CD4-positive, alpha-beta T cell (primary cell): ENCODE measurements at regions not wholly inside any gene's neighbourhood (a gene's known extent, or its start where the extent isn't known, plus 50 kb on each side); places are given as distances from the start of the nearest gene placed in this dataset.

Experiments
- ATAC-seq: fragments of 200-7000 bp; cut with Tn5 transposase; one replicate; pipeline ENCODE4 v1.10.0; 2022; ENCODE audit warnings: mild to moderate bottlenecking; ENCODE audit not compliant: poor library complexity
- CTCF ChIA-PET: fragments of 350-600 bp; sonication (Branson Sonifier 250); formaldehyde crosslinking; loops from one replicate; lab custom pipeline; 2021; ENCODE audit warnings: antibody characterized with exemption, inconsistent platforms; lab: Charles Lee
- POLR2A ChIA-PET: fragments of 350-600 bp; sonication (Branson Sonifier 250); formaldehyde crosslinking; loops from one replicate; lab custom pipeline; 2021; ENCODE audit warnings: antibody characterized with exemption, inconsistent platforms; lab: Charles Lee
- DNase-seq, 14 experiments: peaks; one replicate each; pipeline ENCODE4 v3.0.0-alpha.2; 2013 to 2020; ENCODE audit warnings: mixed read lengths in 2 of 14
- H3K27ac ChIP-seq, 2 donors: one replicate each; pipeline versions ENCODE4 v1.5.1 to v1.7.0; 2013; ENCODE audit warnings: low read length in 2 of 2, low read depth in 1 of 2, mild to moderate bottlenecking in 1 of 2
- H3K27me3 ChIP-seq, 2 experiments: 1 replicate in 1 of 2; 2 replicates in 1 of 2; pipeline versions ENCODE4 v1.6.1 to v1.7.0; 2013; ENCODE audit warnings: low read length in 2 of 2, control low read depth in 1 of 2, mild to moderate bottlenecking in 1 of 2, moderate library complexity in 1 of 2; ENCODE audit not compliant: insufficient read depth in 2 of 2, control insufficient read depth in 1 of 2
- H3K36me3 ChIP-seq: one replicate; pipeline ENCODE4 v1.6.1; 2013; ENCODE audit warnings: low read length, control low read depth; ENCODE audit not compliant: insufficient read depth
- H3K4me1 ChIP-seq: one replicate; pipeline ENCODE4 v1.6.1; 2013; ENCODE audit warnings: low read length, control low read depth; ENCODE audit not compliant: insufficient read depth
- H3K4me3 ChIP-seq: one replicate; pipeline ENCODE4 v1.5.1; 2013; ENCODE audit warnings: mild to moderate bottlenecking, low read length, moderate library complexity
- H3K9me3 ChIP-seq, 2 experiments: 1 replicate in 1 of 2; 2 replicates in 1 of 2; pipeline versions ENCODE4 v1.6.1 to v1.7.0; 2013; ENCODE audit warnings: low read length in 2 of 2, mild to moderate bottlenecking in 2 of 2, control low read depth in 1 of 2, moderate library complexity in 1 of 2; ENCODE audit not compliant: control insufficient read depth in 1 of 2, insufficient read depth in 1 of 2
- H3K27ac Mint-ChIP-seq: one replicate; pipeline ENCODE4 v1.8.0; 2020; ENCODE audit warnings: mixed read lengths
- H3K27me3 Mint-ChIP-seq: one replicate; pipeline ENCODE4 v1.8.0; 2021; ENCODE audit warnings: mixed read lengths
- H3K36me3 Mint-ChIP-seq: one replicate; pipeline ENCODE4 v1.8.0; 2021; ENCODE audit warnings: low read depth, mixed read lengths
- H3K4me1 Mint-ChIP-seq: one replicate; pipeline ENCODE4 v1.8.0; 2021; ENCODE audit warnings: low read depth, mixed read lengths
- H3K4me3 Mint-ChIP-seq: one replicate; pipeline ENCODE4 v1.8.0; 2020; ENCODE audit warnings: mild to moderate bottlenecking, mixed read lengths
- H3K9me3 Mint-ChIP-seq: one replicate; pipeline ENCODE4 v1.8.0; 2020; ENCODE audit warnings: mixed read lengths
- intact Hi-C, 2 experiments: fragments of 100-400 bp; cut with DNase I in 1 of 2; cut with micrococcal nuclease in 1 of 2; formaldehyde crosslinking; loops; one replicate each; pipeline versions ENCODE4 v1.15.1 to v1.9.0; 2023 to 2025; cut with DNase I, micrococcal nuclease
- TF ChIP-seq, protein P1 (sequence below): fragments of 200-600 bp; IDR thresholded peaks from one replicate; pipeline ENCODE4 v1.8.0; 2022; ENCODE audit warnings: antibody characterized with exemption, mild to moderate bottlenecking

DNA sequence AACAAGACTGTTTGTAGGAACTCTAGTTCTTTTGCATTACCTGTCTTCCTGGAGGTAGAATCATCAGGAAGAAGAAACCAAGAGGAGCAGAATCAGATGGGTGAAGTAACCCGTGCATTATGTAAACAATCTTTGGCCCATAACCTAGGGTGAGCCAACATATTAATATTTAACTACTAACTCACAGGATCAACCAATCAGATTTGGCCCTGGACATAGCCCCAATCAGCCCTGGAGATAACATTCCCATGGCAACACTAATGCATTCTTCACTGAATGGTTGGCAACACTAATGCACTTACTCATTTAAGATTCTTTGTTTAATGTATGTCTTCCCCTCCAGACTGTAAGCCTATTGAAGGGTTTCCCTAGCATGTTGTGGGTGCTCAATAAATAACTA is 72.0 kb upstream of the CTAGE1 start:
- Histone ChIP-seq H3K4me3 (no peak overlapping the region), H3K36me3 (no peaks in the 10 kb centered on the region), H3K27me3 (no peaks in the 10 kb centered on the region), H3K27ac (no peak overlapping the region), H3K9me3 (peaks cover 0 to 4% of the 10 kb centered on the region in 2 experiments), H3K4me1 (no peaks in the 10 kb centered on the region)
- Mint-ChIP-seq H3K36me3 (no peaks in the 10 kb centered on the region), H3K9me3 (no peaks in the 10 kb centered on the region), H3K4me3 (no peak overlapping the region), H3K27me3 (no peaks in the 10 kb centered on the region), H3K27ac (no peak overlapping the region), H3K4me1 (no peaks in the 10 kb centered on the region)
- TF ChIP-seq, protein P1, sequence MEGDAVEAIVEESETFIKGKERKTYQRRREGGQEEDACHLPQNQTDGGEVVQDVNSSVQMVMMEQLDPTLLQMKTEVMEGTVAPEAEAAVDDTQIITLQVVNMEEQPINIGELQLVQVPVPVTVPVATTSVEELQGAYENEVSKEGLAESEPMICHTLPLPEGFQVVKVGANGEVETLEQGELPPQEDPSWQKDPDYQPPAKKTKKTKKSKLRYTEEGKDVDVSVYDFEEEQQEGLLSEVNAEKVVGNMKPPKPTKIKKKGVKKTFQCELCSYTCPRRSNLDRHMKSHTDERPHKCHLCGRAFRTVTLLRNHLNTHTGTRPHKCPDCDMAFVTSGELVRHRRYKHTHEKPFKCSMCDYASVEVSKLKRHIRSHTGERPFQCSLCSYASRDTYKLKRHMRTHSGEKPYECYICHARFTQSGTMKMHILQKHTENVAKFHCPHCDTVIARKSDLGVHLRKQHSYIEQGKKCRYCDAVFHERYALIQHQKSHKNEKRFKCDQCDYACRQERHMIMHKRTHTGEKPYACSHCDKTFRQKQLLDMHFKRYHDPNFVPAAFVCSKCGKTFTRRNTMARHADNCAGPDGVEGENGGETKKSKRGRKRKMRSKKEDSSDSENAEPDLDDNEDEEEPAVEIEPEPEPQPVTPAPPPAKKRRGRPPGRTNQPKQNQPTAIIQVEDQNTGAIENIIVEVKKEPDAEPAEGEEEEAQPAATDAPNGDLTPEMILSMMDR: no peak
- CTCF ChIA-PET: no interaction called here
- ATAC-seq: no peak
- POLR2A ChIA-PET: no interaction called here
- intact Hi-C loops: no loop called here
- DNase-seq: no peak

DNA sequence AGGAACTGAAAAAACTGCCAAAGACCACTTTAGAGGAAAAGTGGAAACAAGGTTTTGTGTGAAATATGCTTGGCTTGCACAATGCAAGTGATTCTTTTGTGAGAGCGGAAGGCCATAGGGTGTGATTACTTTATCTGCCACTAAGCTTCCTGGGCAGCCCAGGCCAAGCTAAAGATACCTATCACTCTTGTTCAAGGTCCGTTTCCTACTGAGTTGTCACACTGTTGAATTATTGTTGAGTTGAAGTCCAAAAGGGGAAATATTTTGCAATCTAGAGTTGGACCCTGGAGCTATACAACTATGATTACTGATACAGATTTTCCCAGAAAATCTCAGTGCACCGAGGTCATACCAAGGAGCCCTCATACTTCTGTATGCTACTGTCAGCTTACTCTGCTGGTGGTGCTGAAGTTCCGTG is 72.7 kb upstream of the CTAGE1 start:
- Histone ChIP-seq H3K9me3 (peaks cover 0 to 4% of the 10 kb centered on the region in 2 experiments), H3K27me3 (no peaks in the 10 kb centered on the region), H3K4me1 (no peaks in the 10 kb centered on the region), H3K36me3 (no peaks in the 10 kb centered on the region), H3K4me3 (no peak overlapping the region), H3K27ac (no peak overlapping the region)
- DNase-seq (no peak), ATAC-seq (no peak)
- intact Hi-C loops: no loop called here
- TF ChIP-seq, protein P1: no peak
- Mint-ChIP-seq H3K4me3 (no peak overlapping the region), H3K36me3 (no peaks in the 10 kb centered on the region), H3K4me1 (no peaks in the 10 kb centered on the region), H3K9me3 (no peaks in the 10 kb centered on the region), H3K27me3 (no peaks in the 10 kb centered on the region), H3K27ac (no peak overlapping the region)
- CTCF ChIA-PET: no interaction called here
- POLR2A ChIA-PET: no interaction called here

DNA sequence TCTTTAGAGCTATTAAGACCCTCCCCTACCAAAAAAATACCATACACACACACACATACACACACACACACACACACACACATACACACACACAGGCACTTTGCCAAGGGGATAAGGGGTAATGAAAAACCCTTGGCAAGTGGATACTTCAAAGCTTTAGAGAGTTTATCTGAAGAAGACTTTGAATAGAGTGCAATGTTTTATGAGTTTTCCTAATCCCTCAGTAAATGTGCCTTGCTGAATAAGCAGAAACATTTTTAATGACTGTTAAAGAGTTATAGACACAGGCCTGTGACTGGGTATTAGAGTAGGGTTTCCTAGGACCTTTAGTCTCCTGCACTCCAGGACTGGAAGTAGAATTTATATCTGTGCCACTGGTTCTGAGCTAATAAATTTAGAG is 75.5 kb upstream of the CTAGE1 start:
- ATAC-seq: no peak
- CTCF ChIA-PET: no interaction called here
- Histone ChIP-seq H3K4me1 (no peaks in the 10 kb centered on the region), H3K36me3 (no peaks in the 10 kb centered on the region), H3K4me3 (no peak overlapping the region), H3K9me3 (peaks cover 4% of the 10 kb centered on the region in 2 experiments), H3K27ac (no peak overlapping the region), H3K27me3 (no peaks in the 10 kb centered on the region)
- Mint-ChIP-seq H3K9me3 (no peaks in the 10 kb centered on the region), H3K4me3 (no peak overlapping the region), H3K36me3 (no peaks in the 10 kb centered on the region), H3K27me3 (no peaks in the 10 kb centered on the region), H3K4me1 (no peaks in the 10 kb centered on the region), H3K27ac (no peak overlapping the region)
- no peak for DNase-seq
- intact Hi-C loops: no loop called here
- POLR2A ChIA-PET: no interaction called here
- TF ChIP-seq, protein P1: no peak
